ENCODE measurements at regions not wholly inside any gene's neighbourhood (a gene's known extent, or its start where the extent isn't known, plus 50 kb on each side); places are given as distances from the start of the nearest gene placed in this dataset.

DNA sequence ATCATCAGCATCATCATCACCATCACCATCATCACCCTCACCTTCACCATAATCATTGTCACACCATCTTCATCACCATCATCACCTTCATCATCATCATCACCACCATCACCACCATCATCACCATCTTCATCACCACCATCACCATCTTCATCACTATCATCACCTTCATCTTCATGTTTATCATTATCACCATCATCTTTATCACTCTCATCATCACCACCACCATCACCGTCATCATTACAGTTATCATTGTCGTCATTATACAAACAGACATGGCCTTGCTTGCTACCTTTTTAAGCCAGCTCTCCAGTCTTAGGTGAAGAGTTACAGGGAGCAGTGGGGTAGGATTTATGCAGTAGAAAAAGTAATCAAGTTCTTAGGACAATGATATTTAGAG is 114.9 kb downstream of the IRF8 start:
- Histone ChIP-seq H3K27me3 (ENCODE audit: control insufficient read depth in 2 of 2, insufficient read depth in 2 of 2, low read length in 2 of 2) (no peaks in the 10 kb centered on the region), H3K9me1 (replicated peaks; ENCODE audit: control insufficient read depth, extremely low read depth, insufficient read depth, low read length) (no peaks in the 10 kb centered on the region), H3K36me3 (ENCODE audit: control insufficient read depth in 2 of 2, extremely low read depth in 1 of 2, insufficient read depth in 2 of 2, low read length in 2 of 2) (no peaks in the 10 kb centered on the region), H3K4me1 (ENCODE audit: control insufficient read depth, extremely low read depth, insufficient read depth, low read length) (no peaks in the 10 kb centered on the region), H4K20me1 (replicated peaks; ENCODE audit: control insufficient read depth, extremely low read depth, insufficient read depth, low read length) (no peaks in the 10 kb centered on the region), H3K79me2 (ENCODE audit: control insufficient read depth, insufficient read depth, low read length) (no peaks in the 10 kb centered on the region), H3K4me2 (ENCODE audit: insufficient read depth, low read length) (no peak overlapping the region), H3K27ac (ENCODE audit: insufficient read depth, low read depth, low read length) (no peak overlapping the region), H2AFZ (ENCODE audit: low read depth, low read length) (no peak overlapping the region), H3K4me3 (replicated peaks in 1 of 3; ENCODE audit: insufficient read depth in 1 of 3, low read depth in 1 of 3, low read length in 3 of 3) (no peak overlapping the region), H3K9me3 (replicated peaks; ENCODE audit: control insufficient read depth, insufficient read depth, low read length) (no peaks in the 10 kb centered on the region), H3K9ac (replicated peaks; ENCODE audit: extremely low read depth, insufficient read depth, low read length) (no peak overlapping the region)
- dilution Hi-C loops (cut with MboI; ENCODE audit: extremely low pct_ligation_motif_present, low sequenced_read_pairs), result no loop called here
- ChIA-PET CTCF (interaction anchor here (1.3 to 13.6 kb wide), 2 partner anchors 27 to 194 kb away, joined by 6 to 333 read pairs; no protein-coding TSS in a partner anchor), POLR2A (no interaction called here)
- FAIRE-seq, result no peak
- TF ChIP-seq POLR2AphosphoS5 (IDR thresholded peaks at IDR 0.05; ENCODE audit: insufficient read depth, low read depth, low read length) (no peak), CTCF (IDR thresholded peaks at IDR 0.05; ENCODE audit: extremely low read depth in 1 of 2, insufficient read depth in 1 of 2, low read depth in 1 of 2, low read length in 2 of 2) (no peak), MAX (IDR thresholded peaks at IDR 0.05; ENCODE audit: insufficient read depth, insufficient read length) (no peak), MYC (IDR thresholded peaks at IDR 0.05; ENCODE audit: low read depth, low read length) (no peak)
- no peak for DNase-seq (ENCODE audit: low read depth, low spot score)
- intact Hi-C loops (cut with micrococcal nuclease), result no loop called here
- no TSS peak for BruUV-seq (replicated peaks)

- H4K20me1 ChIP-seq (replicated peaks; ENCODE audit: control insufficient read depth, extremely low read depth, insufficient read depth, low read length), result no peaks in the 10 kb centered on the region
- DNase-seq (ENCODE audit: low read depth, low spot score) (no peak), FAIRE-seq (no peak)
- no peak overlapping the region for H2AFZ ChIP-seq (ENCODE audit: low read depth, low read length)
- intact Hi-C loops (cut with micrococcal nuclease) (loop anchor here (1.0 to 2.0 kb wide), 2 partner anchors 27 to 196 kb away; no protein-coding TSS in a partner anchor), dilution Hi-C loops (cut with MboI; ENCODE audit: extremely low pct_ligation_motif_present, low sequenced_read_pairs) (no loop called here)
- no peak overlapping the region for H3K4me3 ChIP-seq (replicated peaks in 1 of 3; ENCODE audit: insufficient read depth in 1 of 3, low read depth in 1 of 3, low read length in 3 of 3)
- ChIA-PET POLR2A (no interaction called here), CTCF (interaction anchor here (0.8 to 13.6 kb wide), 13 partner anchors 10 to 510 kb away, joined by 3 to 333 read pairs (median 5); no protein-coding TSS in a partner anchor)
- no peaks in the 10 kb centered on the region for H3K79me2 ChIP-seq (ENCODE audit: control insufficient read depth, insufficient read depth, low read length)
- H3K27me3 ChIP-seq (ENCODE audit: control insufficient read depth in 2 of 2, insufficient read depth in 2 of 2, low read length in 2 of 2), result no peaks in the 10 kb centered on the region
- no peaks in the 10 kb centered on the region for H3K36me3 ChIP-seq (ENCODE audit: control insufficient read depth in 2 of 2, extremely low read depth in 1 of 2, insufficient read depth in 2 of 2, low read length in 2 of 2)
- no peak overlapping the region for H3K27ac ChIP-seq (ENCODE audit: insufficient read depth, low read depth, low read length)
- no peaks in the 10 kb centered on the region for H3K9me3 ChIP-seq (replicated peaks; ENCODE audit: control insufficient read depth, insufficient read depth, low read length)
- TF ChIP-seq POLR2AphosphoS5 (IDR thresholded peaks at IDR 0.05; ENCODE audit: insufficient read depth, low read depth, low read length), result no peak
- no peak for TF ChIP-seq POLR2A (IDR thresholded peaks at IDR 0.05; ENCODE audit: low read depth, low read length)
- no peaks in the 10 kb centered on the region for H3K9me1 ChIP-seq (replicated peaks; ENCODE audit: control insufficient read depth, extremely low read depth, insufficient read depth, low read length)
- no peak overlapping the region for H3K9ac ChIP-seq (replicated peaks; ENCODE audit: extremely low read depth, insufficient read depth, low read length)
- H3K4me2 ChIP-seq (ENCODE audit: insufficient read depth, low read length), result no peak overlapping the region
- BruUV-seq (replicated peaks), result no TSS peak
- H3K4me1 ChIP-seq (ENCODE audit: control insufficient read depth, extremely low read depth, insufficient read depth, low read length), result no peaks in the 10 kb centered on the region
Observed at GRCh38 chr16:86015606-86016005, 116.6 kb downstream of the IRF8 start.

All from endothelial cell of umbilical vein (primary cell).